NT2/D1 (cell line): ENCODE measurements at regions not wholly inside any gene's neighbourhood (a gene's known extent, or its start where the extent isn't known, plus 50 kb on each side); places are given as distances from the start of the nearest gene placed in this dataset.

Experiments
- SUZ12 ChIP-seq: IDR thresholded peaks from 2 replicates; pipeline ENCODE4 v1.6.1; 2011; ENCODE audit not compliant: insufficient read length, insufficient read depth; ENCODE audit errors: extremely low read depth
- YY1 ChIP-seq: IDR thresholded peaks from 2 replicates; pipeline ENCODE4 v1.6.1; 2011; ENCODE audit not compliant: insufficient read length, insufficient read depth
- ZNF274 ChIP-seq: IDR thresholded peaks from 2 replicates; pipeline ENCODE4 v1.6.1; 2011; ENCODE audit warnings: mild to moderate bottlenecking, low read depth, low read length

GRCh38 chr6:43929511-43929910 lies 159.5 kb downstream of the VEGFA start:
- TF ChIP-seq YY1 (no peak), SUZ12 (no peak), ZNF274 (no peak)
